Peyer's patch (tissue), 4 donors: ENCODE measurements at regions not wholly inside any gene's neighbourhood (a gene's known extent, or its start where the extent isn't known, plus 50 kb on each side); places are given as distances from the start of the nearest gene placed in this dataset.

ENCODE experiments used
- DNase-seq, 3 donors: peaks; one replicate each; pipeline ENCODE4 v3.0.0-alpha.2; 2017 to 2019
- H3K27ac ChIP-seq, 4 donors: fragments of 200-600 bp; sonication (generic); one replicate each; pipeline ENCODE4 v1.5.1; 2016 to 2019
- H3K27me3 ChIP-seq, 2 donors: fragments of 200-600 bp; sonication (generic); one replicate each; pipeline ENCODE4 v1.5.1; 2019
- H3K36me3 ChIP-seq, 3 donors: fragments of 200-600 bp; sonication (generic); one replicate each; pipeline ENCODE4 v1.5.1; 2016 to 2019
- H3K4me1 ChIP-seq, 4 donors: fragments of 200-600 bp; sonication (generic); one replicate each; pipeline ENCODE4 v1.5.1; 2016 to 2019
- H3K4me3 ChIP-seq, 4 donors: fragments of 200-600 bp; sonication (generic); 1 replicate in 3 of 4; 2 replicates in 1 of 4; pipeline ENCODE4 v1.5.1; 2016 to 2019; ENCODE audit warnings: mild to moderate bottlenecking in 1 of 4
- H3K9me3 ChIP-seq, 4 donors: fragments of 200-600 bp; sonication (generic); one replicate each; pipeline ENCODE4 v1.5.1; 2016 to 2019; ENCODE audit warnings: mild to moderate bottlenecking in 1 of 4
- POLR2A ChIP-seq, 2 donors: fragments of 450-650 bp; IDR thresholded peaks; one replicate each; pipeline ENCODE4 v1.5.1; 2017; ENCODE audit warnings: antibody characterized with exemption in 2 of 2, mild to moderate bottlenecking in 2 of 2, moderate library complexity in 2 of 2
- TF ChIP-seq, protein P1 (sequence below), 6 experiments: fragments of 450-650 bp in 4 of 6; fragments of 200-600 bp in 2 of 6; sonication (generic) in 1 of 6; IDR thresholded peaks; one replicate each; pipeline ENCODE4 v1.5.1; 2017 to 2019; ENCODE audit warnings: antibody characterized with exemption in 6 of 6, mild to moderate bottlenecking in 3 of 6, moderate library complexity in 1 of 6

DNA sequence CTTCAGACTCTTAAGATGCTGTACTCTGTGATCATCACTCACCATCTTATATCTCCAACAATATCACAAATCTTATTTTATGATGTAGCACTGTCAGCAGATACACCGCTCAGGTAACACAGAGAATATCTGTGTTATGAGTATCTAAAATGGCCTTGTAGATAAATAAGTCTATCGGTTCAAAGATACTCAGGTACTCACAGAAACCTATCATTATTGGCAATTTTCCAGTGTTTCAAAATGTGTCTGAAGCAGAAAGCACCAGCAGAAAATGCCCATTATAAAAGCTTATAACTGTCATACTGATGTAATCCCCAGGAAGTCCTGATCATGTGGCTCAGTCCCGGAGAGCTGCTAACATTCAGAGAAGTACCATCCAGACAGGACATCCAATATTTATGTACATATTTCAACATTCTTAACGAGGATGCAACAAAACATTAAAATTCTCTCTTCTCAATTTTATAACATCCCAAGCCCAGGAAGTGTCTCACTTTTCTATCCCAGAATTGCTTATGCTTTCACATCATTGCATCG is 190.7 kb upstream of the LMNTD1 start:
- no peaks in the 10 kb centered on the region for H3K27me3 ChIP-seq
- no peak overlapping the region for H3K4me3 ChIP-seq
- no peaks in the 10 kb centered on the region for H3K9me3 ChIP-seq
- no peak overlapping the region for H3K27ac ChIP-seq
- no peak for TF ChIP-seq POLR2A (IDR thresholded peaks at IDR 0.05)
- TF ChIP-seq, protein P1, sequence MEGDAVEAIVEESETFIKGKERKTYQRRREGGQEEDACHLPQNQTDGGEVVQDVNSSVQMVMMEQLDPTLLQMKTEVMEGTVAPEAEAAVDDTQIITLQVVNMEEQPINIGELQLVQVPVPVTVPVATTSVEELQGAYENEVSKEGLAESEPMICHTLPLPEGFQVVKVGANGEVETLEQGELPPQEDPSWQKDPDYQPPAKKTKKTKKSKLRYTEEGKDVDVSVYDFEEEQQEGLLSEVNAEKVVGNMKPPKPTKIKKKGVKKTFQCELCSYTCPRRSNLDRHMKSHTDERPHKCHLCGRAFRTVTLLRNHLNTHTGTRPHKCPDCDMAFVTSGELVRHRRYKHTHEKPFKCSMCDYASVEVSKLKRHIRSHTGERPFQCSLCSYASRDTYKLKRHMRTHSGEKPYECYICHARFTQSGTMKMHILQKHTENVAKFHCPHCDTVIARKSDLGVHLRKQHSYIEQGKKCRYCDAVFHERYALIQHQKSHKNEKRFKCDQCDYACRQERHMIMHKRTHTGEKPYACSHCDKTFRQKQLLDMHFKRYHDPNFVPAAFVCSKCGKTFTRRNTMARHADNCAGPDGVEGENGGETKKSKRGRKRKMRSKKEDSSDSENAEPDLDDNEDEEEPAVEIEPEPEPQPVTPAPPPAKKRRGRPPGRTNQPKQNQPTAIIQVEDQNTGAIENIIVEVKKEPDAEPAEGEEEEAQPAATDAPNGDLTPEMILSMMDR (IDR thresholded peaks at IDR 0.05) = no peak
- H3K36me3 ChIP-seq = no peaks in the 10 kb centered on the region
- DNase-seq = no peak
- H3K4me1 ChIP-seq = no peaks in the 10 kb centered on the region

DNA sequence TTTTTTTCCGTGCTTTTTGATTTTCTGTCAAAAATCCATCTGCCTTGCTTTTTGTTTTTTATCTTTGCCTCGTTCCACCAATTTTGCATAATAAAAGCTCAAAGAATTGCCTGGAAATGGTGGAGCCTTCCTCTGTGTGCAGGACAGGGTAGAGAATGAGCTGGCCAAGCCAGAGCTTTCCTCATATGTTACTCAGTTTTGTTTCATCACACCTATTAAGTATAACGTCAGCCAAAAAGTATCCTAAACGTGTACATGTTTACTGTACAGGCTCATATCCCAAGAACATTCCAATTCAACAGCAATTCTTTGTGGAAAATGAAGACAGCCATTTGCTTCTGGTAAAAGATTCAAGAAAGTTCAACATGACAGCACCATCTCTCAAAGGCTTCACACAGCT is 191.2 kb upstream of the LMNTD1 start:
- no peak for DNase-seq

DNA sequence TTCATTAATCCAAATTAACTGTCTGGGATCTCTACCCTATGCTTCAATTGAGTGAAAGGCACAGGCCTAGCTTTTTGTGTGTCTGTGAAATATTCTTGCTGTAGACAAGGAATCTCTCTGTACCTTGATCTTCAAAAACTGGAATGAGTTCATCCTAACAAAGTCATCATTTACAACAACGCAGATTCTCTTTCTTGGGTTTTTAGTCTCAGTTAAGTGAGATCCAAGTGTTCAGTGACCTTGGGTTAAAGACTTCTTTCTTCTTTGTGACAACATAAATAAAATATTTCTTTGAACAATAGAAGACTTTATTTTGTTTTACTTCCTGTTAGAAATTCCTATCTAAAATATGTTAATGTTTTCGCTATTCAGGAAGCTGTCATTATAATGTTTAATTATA is 192.2 kb upstream of the LMNTD1 start:
- no peak overlapping the region for H3K27ac ChIP-seq
- no peak for TF ChIP-seq POLR2A (IDR thresholded peaks at IDR 0.05)
- TF ChIP-seq, protein P1 (IDR thresholded peaks at IDR 0.05) = no peak
- H3K9me3 ChIP-seq = no peaks in the 10 kb centered on the region
- no peak for DNase-seq
- H3K4me1 ChIP-seq = no peaks in the 10 kb centered on the region
- no peaks in the 10 kb centered on the region for H3K27me3 ChIP-seq
- no peaks in the 10 kb centered on the region for H3K36me3 ChIP-seq
- H3K4me3 ChIP-seq = no peak overlapping the region

More for the DNA sequence above, 191.2 kb upstream of the LMNTD1 start:
- Histone ChIP-seq H3K27me3 (no peaks in the 10 kb centered on the region), H3K4me1 (no peaks in the 10 kb centered on the region), H3K27ac (no peak overlapping the region), H3K9me3 (no peaks in the 10 kb centered on the region), H3K36me3 (no peaks in the 10 kb centered on the region), H3K4me3 (no peak overlapping the region)
- TF ChIP-seq POLR2A (IDR thresholded peaks at IDR 0.05) = no peak
- TF ChIP-seq, protein P1 (IDR thresholded peaks at IDR 0.05) = no peak

DNA sequence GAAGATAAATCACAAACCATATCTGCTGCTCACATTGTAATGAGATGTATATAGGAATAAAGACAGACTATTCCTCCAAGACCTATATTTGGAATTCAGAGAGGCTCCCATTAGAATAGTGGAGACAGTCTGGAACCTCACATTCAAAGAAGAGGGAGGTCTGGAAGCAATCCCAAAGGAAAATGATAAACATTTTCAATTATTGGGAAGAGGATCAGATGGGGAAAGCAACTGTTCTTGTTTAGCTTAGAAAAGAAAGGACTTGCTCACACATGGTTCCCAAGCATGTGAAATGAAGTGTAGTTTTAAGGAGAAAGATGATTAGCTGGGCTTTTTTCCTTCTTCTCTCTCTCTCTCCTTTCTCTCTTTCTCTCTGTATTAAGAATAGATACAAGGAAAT is 193.0 kb upstream of the LMNTD1 start:
- no peaks in the 10 kb centered on the region for H3K27me3 ChIP-seq
- no peak overlapping the region for H3K4me3 ChIP-seq
- DNase-seq = no peak
- TF ChIP-seq POLR2A (IDR thresholded peaks at IDR 0.05) = no peak
- TF ChIP-seq, protein P1 (IDR thresholded peaks at IDR 0.05) = no peak
- no peaks in the 10 kb centered on the region for H3K36me3 ChIP-seq
- H3K9me3 ChIP-seq = no peaks in the 10 kb centered on the region
- no peak overlapping the region for H3K27ac ChIP-seq
- H3K4me1 ChIP-seq = no peaks in the 10 kb centered on the region

DNA sequence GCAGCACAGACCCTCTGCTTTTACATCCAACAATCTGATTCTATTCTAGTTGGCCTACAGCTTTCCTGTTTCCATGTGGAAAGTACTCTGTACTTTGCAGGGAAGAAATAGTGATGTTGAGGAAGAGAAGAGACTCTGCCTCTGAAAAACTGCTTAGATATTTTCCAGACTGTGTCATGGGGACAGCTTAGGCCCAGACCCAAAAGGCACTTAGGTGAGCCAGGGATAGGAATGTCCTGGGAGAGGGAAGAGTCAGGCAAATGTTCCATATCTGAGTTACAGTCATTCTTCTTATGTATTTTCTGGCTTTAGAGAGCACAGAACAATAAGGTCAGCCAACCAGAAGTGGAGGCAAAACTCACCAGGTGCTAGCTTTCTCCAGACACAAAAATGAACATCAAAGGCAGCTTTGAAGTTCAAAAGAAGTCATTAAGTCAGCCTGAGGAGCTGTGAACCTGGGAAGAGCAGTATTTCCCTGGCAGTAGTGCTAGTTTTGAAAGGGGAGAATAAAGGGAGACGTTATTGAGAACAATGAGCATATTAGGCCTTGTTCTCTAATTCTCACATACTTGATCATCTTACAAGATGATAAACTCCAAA is 199.7 kb upstream of the LMNTD1 start:
- no peak overlapping the region for H3K27ac ChIP-seq
- no peak for DNase-seq
- no peaks in the 10 kb centered on the region for H3K36me3 ChIP-seq
- H3K9me3 ChIP-seq = no peaks in the 10 kb centered on the region
- no peak for TF ChIP-seq POLR2A (IDR thresholded peaks at IDR 0.05)
- TF ChIP-seq, protein P1 (IDR thresholded peaks at IDR 0.05) = no peak
- no peaks in the 10 kb centered on the region for H3K4me1 ChIP-seq
- H3K27me3 ChIP-seq = no peaks in the 10 kb centered on the region
- H3K4me3 ChIP-seq = no peak overlapping the region
